HG03196 (cell line): ENCODE measurements at regions not wholly inside any gene's neighbourhood (a gene's known extent, or its start where the extent isn't known, plus 50 kb on each side); places are given as distances from the start of the nearest gene placed in this dataset.
"Not testable (repeated sequence)": the region's sequence is repeated elsewhere in the genome, so short reads cannot be mapped to it uniquely, and the experiment has no call there.

Experiments
- ATAC-seq: cut with Tn5 transposase; IDR thresholded peaks from one replicate; pipeline ENCODE4 v1.9.1; 2021; ENCODE audit not compliant: unreplicated experiment

DNA sequence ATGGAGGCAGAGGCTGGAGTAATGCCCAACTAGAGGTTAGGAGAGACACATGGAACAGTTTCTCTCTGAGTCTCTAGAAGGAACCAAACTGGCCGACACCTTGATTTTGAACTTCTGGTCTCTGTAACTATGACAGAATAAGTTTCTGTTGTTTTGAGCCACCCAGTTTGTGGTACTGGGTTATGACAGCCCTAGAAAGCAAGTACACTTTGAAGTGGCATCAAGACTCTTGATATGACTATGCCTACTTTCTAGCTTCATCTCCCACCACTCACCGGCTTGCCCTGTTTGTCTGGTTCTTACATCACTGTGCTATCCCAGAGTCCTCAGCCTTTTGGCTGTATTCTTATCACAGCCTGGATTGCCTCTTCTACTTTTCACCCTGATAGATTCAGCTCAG is 230.3 kb upstream of the USP24 start:
- ATAC-seq: no peak

DNA sequence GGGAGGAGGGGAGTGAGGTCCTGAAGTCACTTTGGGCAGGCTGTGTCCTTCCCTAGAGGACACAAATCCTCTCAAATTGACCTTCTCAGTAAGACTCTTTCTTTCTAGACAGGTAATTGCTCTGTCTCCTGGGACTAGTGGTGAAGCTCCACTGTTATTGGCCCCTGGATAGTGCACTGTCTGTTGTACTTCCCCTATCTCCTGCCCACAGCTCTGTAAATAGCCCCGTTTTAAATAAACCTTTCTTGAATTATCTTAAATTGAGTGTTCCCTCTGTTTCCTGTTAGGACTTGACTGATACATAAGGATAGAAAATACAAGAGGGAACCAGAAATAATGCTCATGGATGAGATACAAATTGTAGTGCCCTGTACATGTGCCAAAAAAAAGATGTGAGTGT is 229.5 kb upstream of the USP24 start:
- no peak for ATAC-seq

DNA sequence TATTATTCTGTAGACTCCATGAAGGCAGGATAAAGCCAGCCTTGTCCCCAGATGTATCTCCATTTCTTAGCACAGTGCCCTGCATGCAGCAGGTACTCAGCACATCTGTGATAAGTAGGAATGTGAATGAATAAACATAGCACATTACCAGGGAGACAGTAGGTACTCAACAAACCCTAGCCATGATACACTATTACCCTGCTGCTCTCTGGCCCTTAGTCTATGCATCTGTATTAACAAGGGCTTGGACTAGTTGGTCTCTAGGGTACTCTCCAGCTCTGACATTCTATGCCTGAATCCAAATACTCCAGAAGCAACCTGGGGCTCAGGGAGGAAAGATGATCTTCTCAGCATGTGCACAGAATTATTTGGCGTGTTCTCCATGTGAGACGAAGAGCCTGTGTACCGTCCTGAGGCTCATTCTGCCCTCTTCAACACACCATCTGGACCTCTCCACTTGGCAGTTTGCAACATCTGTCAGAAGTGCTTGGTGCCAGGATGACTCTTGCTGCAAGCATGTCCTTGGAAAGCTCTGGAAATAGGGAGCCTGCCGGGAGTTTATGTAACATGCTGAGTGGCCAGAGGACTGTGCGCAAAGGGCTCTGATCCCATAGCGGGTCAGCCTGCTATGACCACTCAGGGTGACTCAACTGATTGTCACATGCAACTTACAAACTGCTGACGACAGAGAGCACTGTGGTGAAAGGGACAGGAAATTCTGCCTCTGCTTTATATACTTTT is 228.2 kb upstream of the USP24 start:
- no peak for ATAC-seq

DNA sequence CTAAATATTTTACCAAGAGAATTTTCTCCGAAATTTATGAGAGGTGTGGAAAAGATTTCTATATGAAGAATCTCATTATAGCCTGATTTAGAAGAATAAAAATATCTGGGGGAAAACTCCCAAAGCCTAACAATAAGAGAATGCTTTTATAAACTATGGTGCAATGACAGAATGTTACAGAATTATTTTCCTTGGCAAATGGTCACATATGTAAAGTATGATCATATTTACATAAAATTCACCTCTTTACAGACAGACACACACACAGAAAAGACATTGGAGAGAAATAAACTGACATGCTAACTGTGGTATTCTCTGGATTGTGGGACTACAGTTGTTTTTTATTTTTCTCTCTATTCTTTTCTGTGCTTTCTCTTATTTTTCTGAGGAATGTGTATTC is 226.3 kb upstream of the USP24 start:
- ATAC-seq: no peak

DNA sequence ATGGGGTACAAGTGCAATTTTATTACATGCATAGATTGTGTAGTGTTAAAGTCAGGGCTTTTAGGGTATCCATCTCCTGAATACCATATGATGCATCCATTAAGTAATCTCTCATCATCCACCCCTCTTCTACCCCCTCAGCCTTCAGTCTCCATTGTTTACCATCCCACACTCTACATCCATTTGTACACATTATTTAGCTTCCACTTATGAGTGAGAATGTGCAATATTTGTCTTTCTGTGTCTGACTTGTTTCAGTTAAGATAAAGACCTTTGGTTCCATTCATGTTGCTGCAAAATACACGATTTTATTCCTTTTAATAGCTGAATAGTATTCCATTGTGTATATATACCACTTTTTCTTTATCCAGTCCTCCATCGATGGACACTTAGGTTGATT is 222.5 kb upstream of the USP24 start:
- ATAC-seq: no peak

DNA sequence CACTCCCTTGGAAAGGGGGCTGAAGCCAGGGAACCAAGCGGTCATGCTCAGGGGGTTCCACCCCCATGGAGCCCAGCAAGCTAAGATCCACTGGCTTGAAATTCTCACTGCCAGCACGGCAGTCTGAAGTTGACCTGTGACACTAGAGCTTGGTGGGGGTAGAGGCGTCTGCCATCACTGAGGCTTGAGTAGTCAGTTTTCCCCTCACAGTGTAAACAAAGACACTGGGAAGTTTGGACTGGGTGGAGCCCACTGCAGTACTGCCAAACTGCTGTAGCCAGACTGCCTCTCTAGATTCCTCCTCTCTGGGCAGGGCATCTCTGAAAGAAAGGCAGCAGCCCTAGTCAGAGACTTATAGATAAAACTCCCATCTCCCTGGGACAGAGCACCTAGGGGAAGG is 215.6 kb upstream of the USP24 start:
- ATAC-seq: not testable (repeated sequence)

DNA sequence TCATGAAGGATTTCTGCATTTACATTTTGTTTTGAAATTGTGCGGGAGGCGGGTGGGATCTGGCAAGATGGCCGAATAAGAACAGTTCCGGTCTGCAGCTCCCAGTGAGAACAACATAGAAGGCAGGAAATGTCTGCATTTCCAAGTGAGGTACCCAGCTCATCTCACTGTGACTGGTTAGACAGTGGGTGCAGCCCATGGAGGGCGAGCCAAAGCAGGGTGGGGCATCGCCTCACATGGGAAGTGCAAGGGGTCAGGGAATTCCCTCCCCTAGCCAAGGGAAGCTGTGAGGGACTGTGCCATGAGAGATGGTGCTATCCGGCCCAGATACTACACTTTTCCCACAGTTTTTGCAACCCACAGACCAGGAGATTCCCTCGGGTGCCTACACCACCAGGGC is 215.0 kb upstream of the USP24 start:
- not testable (repeated sequence) for ATAC-seq

DNA sequence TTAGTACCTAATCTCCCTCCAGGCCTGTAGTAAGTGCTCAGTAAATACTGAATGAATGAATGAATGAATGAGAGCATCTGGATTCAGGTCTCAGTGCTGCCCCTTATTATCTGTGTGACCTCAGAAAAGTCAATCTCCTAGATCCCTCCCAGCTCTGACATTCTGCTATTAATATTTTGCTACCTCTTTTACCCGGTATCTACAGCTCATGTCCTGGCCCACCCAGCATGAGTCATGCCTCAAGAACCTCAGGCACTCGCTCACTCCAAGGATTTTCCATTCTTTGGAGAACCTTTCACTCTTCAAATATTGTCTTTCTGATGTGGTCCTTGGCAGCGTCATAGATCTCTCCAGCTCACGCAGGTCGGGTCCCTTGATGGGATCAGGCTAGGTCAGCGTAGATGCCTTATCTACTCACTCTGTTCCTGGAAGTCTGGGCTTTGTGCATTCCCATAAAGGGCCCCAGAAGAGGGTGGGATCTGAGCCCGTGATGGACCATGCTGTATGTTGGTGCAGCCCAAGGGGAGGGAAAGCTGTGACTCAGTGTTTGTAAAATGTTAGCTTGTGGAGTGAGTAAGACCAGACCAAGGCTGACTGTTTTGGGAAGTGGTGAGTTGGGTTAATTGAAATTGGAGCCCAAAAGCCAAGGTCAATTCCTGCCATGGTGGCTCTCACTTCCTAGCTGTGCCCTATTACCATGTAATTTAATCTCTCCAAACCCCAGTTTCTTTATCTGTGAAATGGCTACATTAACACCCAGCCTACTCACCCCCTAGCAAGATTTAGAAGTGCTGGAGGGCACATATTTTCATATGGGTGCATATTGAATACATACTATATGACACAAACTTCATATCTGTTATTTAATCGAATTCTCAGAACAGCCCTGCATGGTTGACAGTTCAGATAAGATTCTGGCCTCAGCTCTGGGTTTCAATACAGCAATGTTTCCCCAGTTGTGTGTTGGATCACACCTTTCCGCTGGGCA is 214.1 kb upstream of the USP24 start:
- ATAC-seq: no peak

DNA sequence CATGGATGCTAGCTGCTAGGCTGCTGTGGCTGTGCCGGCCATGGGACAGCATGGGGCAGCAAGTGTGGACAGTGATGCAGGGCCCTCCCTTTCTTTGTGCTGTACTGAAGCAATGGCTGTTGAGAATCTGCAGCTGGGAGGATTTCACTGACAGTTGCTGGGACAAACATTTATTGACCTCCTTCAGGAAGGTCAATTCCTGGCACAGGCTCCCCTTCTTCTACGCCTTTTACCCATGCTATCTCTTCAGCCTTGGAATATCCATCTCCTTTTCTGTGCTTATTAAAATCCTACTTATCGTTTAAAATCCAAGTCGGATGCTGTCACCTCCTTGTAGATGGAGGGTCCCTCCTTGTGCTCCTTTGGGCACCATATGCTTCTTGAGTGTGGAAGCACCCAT is 213.1 kb upstream of the USP24 start:
- no peak for ATAC-seq

DNA sequence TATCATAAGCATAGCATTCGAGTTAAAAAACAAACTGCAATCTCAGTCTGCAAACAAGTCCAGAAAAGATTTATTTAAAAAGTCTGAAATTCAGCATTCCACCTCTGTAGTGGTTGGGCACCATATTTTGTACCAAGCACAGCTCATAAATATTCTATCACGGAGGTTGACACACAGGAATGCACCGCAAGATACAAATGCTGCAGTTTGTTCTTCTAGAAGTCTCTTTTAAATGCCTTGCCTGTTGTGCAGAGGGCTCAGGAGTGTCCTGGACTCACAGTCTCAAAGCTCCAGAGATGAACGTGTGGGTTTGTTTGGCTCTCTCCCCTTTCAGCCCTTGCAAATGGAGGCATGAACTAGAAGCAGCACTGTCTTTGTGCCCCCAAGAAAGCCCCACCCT is 212.4 kb upstream of the USP24 start:
- no peak for ATAC-seq

DNA sequence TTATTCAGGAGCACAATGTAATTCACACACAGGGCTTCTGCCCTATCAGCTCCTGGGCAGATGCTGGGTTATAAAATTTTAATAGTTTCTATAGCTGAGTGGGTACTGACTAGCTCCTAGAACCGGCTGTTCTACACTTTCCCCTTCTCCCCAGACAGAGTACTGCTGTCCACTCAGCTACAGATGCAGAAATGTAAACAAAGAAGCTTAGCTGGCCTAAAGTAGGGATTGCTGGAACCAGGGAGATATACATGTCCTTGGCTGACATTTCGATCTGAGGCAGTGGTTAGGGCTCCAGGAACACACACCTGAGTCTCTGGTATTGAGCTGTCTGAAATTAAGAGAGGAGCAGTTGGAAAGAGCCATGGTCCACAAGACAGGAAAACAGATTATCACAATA is 211.5 kb upstream of the USP24 start:
- ATAC-seq: no peak

DNA sequence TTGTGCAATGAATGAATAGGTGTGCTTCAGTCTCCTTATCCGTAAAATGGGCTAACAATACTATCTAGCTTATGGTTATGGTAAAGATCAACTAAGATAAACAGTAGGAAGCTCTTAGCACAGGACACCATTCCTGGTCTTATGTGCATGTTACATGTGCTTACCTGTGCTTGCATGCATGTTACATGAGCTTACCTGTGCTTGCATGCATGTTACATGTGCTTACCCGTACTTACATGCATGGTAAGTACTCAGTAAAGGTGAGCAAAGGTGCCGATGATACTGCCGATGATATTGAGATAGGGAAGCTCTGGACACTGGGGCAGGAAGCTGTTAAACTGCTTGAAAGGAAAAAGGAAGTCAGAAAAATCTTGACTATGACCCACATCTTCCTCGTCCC is 211.0 kb upstream of the USP24 start:
- ATAC-seq: no peak

DNA sequence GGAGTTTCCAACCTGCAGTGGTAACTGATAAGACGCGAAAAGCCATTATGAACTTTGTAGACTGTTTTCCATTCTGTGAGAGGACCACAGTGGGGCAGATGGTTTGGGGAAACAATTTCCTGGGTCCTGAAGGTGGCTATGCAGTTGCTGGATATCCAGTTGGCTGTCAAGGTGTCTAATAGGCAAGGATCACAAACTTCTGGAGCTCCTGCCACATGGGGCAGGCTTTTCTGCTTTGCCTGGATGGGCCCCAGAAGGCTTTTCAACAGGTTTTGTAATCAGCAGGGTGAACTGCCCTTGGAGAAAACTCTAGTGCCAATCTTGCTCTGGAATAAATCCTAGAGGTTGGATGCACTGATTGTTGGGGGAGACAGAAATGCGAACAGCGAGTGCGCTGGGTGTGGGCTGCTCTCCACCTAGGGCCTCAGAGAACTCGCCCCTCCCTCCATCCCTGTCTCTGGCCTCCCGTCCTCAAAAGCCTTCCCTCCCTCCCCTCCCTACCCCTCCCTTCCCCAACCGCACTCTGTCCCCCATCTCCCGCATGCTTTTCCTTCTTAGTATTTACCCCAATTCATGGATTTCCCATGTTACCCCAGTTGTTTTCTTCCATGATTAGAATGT is 210.3 kb upstream of the USP24 start:
- ATAC-seq: no peak

DNA sequence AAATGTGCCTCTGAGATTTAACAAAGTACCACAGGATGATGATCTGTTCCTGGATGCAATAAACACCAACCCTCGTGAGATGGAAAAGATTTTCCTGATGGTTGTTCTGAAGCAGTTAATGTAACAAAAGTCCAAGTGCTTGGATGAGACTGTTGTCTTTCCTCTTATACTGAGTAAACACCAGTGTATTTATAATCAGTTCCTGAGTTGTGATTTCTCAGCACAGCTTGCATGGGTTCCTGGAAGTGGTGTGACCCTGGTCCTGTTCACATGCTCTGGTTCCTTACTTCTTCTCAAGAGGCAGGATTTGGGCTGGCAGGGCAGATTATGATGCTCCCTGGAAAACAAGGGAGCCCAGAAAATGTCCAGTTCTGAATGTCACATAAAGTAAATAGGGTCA is 208.2 kb upstream of the USP24 start:
- ATAC-seq: no peak

DNA sequence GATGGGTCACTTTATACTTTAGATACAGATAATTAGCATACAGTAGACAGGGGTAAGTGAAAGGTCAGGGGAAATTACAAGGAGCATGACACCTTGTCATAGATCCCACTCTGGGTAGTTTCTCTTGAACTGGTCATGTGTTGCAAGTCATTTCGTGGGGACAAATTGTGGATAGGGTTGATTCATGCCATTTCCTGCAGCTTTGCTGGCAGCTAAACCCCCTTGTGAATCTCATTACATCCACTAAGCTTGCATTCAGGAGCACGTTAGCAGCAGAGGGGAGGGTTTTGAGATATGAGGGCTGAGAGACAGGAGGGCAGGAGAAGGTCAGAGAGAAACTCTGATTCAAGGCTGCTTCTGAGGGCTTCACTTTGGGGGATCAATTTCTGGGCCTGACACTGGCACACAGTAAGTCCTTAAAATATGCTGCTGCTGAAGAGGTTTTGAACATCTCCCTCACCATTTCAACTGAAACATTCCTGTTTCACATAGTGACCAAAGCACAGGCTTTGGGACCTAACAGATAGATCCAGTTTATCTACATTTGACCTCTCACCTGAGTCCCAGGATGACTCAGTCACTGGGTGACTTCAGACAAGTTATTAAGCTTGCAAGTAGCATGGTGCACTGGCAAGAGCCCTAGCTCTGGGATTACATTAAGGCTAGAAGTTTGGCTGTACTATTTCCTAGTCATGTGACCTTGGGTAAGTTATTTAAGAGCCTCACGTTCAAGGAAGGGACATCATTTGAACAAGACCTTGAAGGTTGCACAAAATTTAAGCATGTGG is 206.0 kb upstream of the USP24 start:
- ATAC-seq: no peak

DNA sequence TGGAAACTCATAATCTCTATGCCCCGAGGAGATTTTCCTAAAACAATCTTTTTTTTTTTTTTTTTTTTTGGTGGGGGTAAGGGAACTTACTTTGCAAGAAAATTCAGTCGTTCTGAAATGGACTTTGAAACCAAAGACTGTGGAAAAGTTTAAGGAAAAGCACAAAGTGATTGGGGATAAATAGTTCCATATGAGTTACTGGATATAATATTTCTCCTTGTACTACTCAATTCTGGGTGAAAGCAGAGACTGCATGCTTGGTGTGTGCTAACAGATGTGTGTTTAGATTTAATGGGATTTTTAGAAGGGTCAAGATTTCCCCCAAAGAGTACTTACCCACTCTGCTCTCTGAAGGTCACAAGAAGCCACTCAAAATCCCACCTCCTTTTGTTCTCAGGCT is 204.9 kb upstream of the USP24 start:
- no peak for ATAC-seq

DNA sequence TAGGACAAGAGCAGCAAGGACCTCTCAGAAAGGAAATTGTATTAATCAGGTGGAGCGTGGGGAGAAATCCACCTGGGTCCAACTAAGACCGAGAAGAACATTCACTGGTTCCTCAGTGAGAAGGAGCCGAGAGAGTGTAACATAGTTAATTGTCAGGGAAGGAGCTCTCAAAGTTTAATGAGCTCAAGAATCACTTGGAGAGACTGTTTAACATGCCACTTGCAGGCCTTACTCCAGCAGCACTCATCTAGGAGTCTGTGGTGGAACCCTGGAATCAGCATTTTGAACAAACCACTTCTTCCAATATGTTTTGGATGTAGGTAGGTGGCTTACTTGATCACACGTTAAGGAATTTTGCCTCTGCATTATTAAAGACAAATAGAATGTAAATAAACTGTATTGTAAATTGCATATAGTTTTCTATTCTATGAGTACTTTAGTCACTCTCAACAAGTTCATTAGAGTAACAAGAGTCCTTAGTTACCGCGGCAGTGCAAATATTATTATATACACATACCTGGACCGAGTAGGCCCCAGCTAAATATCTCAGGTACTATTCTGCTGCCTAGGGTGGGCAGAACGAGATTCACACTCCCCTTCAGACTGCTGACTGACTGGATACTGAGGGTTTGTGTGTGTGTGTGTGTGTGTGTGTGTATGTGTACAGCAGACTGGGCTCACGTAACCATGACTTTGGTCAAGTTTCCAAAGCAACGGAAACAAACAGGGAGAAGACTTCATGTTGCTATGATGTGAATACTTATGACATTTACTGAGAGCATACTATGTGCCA is 203.2 kb upstream of the USP24 start:
- ATAC-seq: no peak

DNA sequence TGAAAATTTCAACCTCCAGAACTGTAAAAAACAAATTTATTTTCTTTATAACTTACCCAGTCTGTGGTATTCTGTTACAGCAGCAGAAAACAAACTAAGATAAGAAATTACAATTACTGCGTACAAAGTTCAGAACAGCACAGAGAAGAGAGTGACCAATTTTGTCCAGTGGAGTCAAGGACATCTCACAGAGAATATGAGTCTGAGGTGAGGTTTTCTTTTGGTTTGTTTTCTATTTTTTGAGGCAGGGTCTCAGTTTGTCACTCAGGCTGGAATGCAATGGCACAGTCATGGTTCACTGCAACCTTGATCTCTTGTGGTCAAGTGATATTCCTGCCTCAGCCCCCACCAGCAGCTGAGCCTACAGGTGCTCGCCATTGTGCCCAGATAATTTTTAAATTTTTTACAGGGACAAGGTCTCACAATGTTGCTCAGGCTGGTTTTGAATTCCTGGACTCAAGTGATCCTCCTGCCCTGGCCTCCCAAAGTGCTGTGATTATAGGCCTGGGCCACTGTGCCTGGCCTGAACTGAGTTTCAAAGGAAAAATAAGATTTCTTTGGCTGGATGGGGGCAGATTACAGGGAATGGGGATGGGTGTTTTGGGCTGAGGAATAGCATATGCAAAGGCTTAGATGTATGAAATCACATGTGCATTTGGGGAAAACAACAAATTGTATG is 201.1 kb upstream of the USP24 start:
- ATAC-seq: no peak

DNA sequence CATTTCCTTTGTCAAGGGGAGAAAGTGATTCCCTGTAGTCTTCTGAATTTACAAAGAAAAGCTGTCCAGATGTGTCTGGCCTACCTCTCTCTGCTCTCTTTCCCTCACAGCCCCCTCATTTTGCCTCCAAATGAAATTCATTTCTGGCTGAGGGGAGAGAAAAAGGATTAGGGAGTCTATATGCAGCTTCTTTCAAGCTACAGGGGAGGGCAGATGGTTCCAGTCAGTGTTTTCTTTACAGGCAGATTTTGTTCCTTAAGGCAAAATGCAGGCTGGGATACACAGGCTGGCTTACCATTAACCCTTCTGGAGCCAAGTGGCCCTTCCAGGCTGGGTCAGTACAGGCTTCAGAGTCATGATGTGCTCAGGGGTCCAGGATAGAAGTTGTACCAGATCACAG is 198.1 kb upstream of the USP24 start:
- ATAC-seq: no peak

DNA sequence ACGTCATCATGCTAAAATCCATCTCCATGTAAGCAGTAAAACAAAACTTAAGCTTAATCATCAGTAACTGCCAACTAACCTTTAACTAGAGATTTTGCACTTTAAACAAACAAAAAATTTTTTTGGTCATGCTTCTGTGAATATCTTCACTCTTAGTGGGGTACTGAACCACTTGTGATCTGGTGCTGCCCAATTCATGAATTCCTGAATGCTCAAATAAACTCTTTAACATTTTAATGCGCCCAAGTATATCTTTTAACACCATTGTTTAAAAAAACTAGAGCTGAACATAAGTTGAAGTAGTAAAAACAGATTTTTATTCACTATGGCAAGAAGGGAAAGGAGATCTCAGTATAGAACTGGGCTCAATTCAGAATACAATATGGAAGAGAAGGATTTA is 196.9 kb upstream of the USP24 start:
- no peak for ATAC-seq
